ENCODE measurements at regions not wholly inside any gene's neighbourhood (a gene's known extent, or its start where the extent isn't known, plus 50 kb on each side); places are given as distances from the start of the nearest gene placed in this dataset.

GRCh38 chr7:17456541-17456940 lies 158.1 kb downstream of the AHR start:
- TF ChIP-seq CTCF (IDR thresholded peaks at IDR 0.05) (no peak), POLR2A (IDR thresholded peaks at IDR 0.05) (no peak)
